ENCODE measurements at regions not wholly inside any gene's neighbourhood (a gene's known extent, or its start where the extent isn't known, plus 50 kb on each side); places are given as distances from the start of the nearest gene placed in this dataset.

DNA sequence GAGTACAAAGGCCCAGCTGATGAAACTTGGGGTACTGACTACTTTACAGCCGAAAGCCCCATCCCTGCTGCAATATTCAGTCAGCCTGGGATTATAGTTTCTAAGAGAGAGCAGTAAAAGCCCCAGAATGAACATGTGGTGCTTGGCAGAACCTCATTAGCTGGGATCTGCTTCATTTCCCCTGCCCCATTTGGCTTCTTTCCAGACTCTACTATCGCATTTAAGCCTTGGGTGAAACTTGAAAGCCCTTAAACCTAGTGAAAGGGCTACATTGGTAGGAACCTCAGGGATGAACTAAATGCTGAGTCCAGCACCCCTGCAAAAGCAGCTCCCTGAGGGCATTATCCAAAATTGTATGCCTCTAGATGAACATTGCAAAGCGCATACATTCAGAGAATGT is 631.1 kb downstream of the ACTL7B start:
- TF ChIP-seq EZH2phosphoT487 (IDR thresholded peaks at IDR 0.05; ENCODE audit: low read depth, severe bottlenecking, unreplicated experiment) (no peak), CTCF (IDR thresholded peaks at IDR 0.05; ENCODE audit: poor library complexity) (no peak)
